Ecto neural progenitor cell (in vitro differentiated cells): ENCODE measurements at regions not wholly inside any gene's neighbourhood (a gene's known extent, or its start where the extent isn't known, plus 50 kb on each side); places are given as distances from the start of the nearest gene placed in this dataset.
"Not testable (repeated sequence)": the region's sequence is repeated elsewhere in the genome, so short reads cannot be mapped to it uniquely, and the experiment has no call there.

ENCODE experiments used
- DNase-seq: peaks from one replicate; pipeline ENCODE4 v3.0.0-alpha.2; 2018; ENCODE audit warnings: low spot score

- DNase-seq, result no peak
Observed at GRCh38 chr1:80533093-80533492, 1267.6 kb upstream of the ADGRL2 start.

- no peak for DNase-seq
Observed at GRCh38 chr1:80531182-80531581, 1269.6 kb upstream of the ADGRL2 start.

- no peak for DNase-seq
Observed at GRCh38 chr1:80529546-80529945, 1271.2 kb upstream of the ADGRL2 start.

- no peak for DNase-seq
Observed at GRCh38 chr1:80523861-80524260, 1276.9 kb upstream of the ADGRL2 start.

GRCh38 chr1:80523071-80523470, 1277.7 kb upstream of the ADGRL2 start:
- not testable (repeated sequence) for DNase-seq

- DNase-seq, result no peak
Observed at GRCh38 chr1:80520949-80521348, 1279.8 kb upstream of the ADGRL2 start.

GRCh38 chr1:80517062-80517461, 1283.7 kb upstream of the ADGRL2 start:
- DNase-seq, result no peak

- DNase-seq, result no peak
Observed at GRCh38 chr1:80509965-80510522, 1290.7 kb upstream of the ADGRL2 start.

GRCh38 chr1:80506216-80506615, 1294.5 kb upstream of the ADGRL2 start:
- DNase-seq, result no peak

GRCh38 chr1:80498673-80499072, 1302.1 kb upstream of the ADGRL2 start:
- no peak for DNase-seq

- no peak for DNase-seq
Observed at GRCh38 chr1:80495806-80496205, 1304.9 kb upstream of the ADGRL2 start.

GRCh38 chr1:80472145-80472544, 1328.6 kb upstream of the ADGRL2 start:
- no peak for DNase-seq

- no peak for DNase-seq
Observed at GRCh38 chr1:80468356-80468755, 1332.4 kb upstream of the ADGRL2 start.

GRCh38 chr1:80462006-80462405, 1338.7 kb upstream of the ADGRL2 start:
- no peak for DNase-seq

- no peak for DNase-seq
Observed at GRCh38 chr1:80457409-80457808, 1343.3 kb upstream of the ADGRL2 start.

GRCh38 chr1:80453775-80454174, 1347.0 kb upstream of the ADGRL2 start:
- no peak for DNase-seq

GRCh38 chr1:80450711-80451110, 1350.0 kb upstream of the ADGRL2 start:
- DNase-seq, result no peak

GRCh38 chr1:80448081-80448480, 1352.7 kb upstream of the ADGRL2 start:
- DNase-seq, result no peak

- DNase-seq, result no peak
Observed at GRCh38 chr1:80447526-80447925, 1353.2 kb upstream of the ADGRL2 start.

GRCh38 chr1:80445033-80445432, 1355.7 kb upstream of the ADGRL2 start:
- DNase-seq, result no peak

- no peak for DNase-seq
Observed at GRCh38 chr1:80444171-80444570, 1356.6 kb upstream of the ADGRL2 start.

- DNase-seq, result no peak
Observed at GRCh38 chr1:80441664-80442063, 1359.1 kb upstream of the ADGRL2 start.

GRCh38 chr1:80436851-80437250, 1363.9 kb upstream of the ADGRL2 start:
- DNase-seq, result no peak

GRCh38 chr1:80427881-80428280, 1372.9 kb upstream of the ADGRL2 start:
- DNase-seq, result no peak

- DNase-seq, result no peak
Observed at GRCh38 chr1:80424249-80424648, 1376.5 kb upstream of the ADGRL2 start.
